Caco-2 (cell line): ENCODE measurements at regions not wholly inside any gene's neighbourhood (a gene's known extent, or its start where the extent isn't known, plus 50 kb on each side); places are given as distances from the start of the nearest gene placed in this dataset.

Experiments used
- BruUV-seq: library from RNA; stranded (reverse); fragments of 400-500 nt; replicated peaks from 2 replicates; lab custom pipeline; 2021; lab: Mats Ljungman, UMichigan
- CTCF ChIA-PET: fragments of 300-600 bp; sonication (Branson Sonifier 250); formaldehyde crosslinking; loops from one replicate; lab custom pipeline; 2022; ENCODE audit warnings: antibody characterized with exemption; lab: Charles Lee
- POLR2A ChIA-PET: fragments of 300-600 bp; sonication (Branson Sonifier 250); formaldehyde crosslinking; loops from one replicate; lab custom pipeline; 2022; ENCODE audit warnings: antibody characterized with exemption; lab: Charles Lee
- DNase-seq, 2 experiments: peaks; one replicate each; pipeline versions ENCODE4 v3.0.0 to v3.0.0-alpha.2; 2020 to 2022
- H3K27me3 ChIP-seq: replicated peaks from 2 replicates; pipeline ENCODE4 v1.6.0; 2011; ENCODE audit warnings: low read length; ENCODE audit not compliant: control insufficient read depth, insufficient read depth
- H3K36me3 ChIP-seq: 2 replicates; pipeline ENCODE4 v1.5.1; 2011; ENCODE audit warnings: low read length; ENCODE audit not compliant: control insufficient read depth, insufficient read depth
- H3K4me1 ChIP-seq: fragments of 250-450 bp; sonication (Bioruptor Pico); 2 replicates; pipeline ENCODE4 v1.5.1; 2020; ENCODE audit warnings: mild to moderate bottlenecking
- H3K4me3 ChIP-seq: 2 replicates; pipeline ENCODE4 v1.5.1; 2011; ENCODE audit warnings: low read depth, mild to moderate bottlenecking, control low read depth, low read length
- H3K9me3 ChIP-seq: fragments of 250-450 bp; sonication (Bioruptor Pico); 2 replicates; pipeline ENCODE4 v1.5.1; 2020; ENCODE audit warnings: mild to moderate bottlenecking, moderate library complexity
- H3K27ac Mint-ChIP-seq: one replicate; pipeline ENCODE4 v1.8.0; 2022; ENCODE audit warnings: mixed read lengths; ENCODE audit not compliant: unreplicated experiment
- H3K27me3 Mint-ChIP-seq: one replicate; pipeline ENCODE4 v1.8.0; 2022; ENCODE audit warnings: mixed read lengths; ENCODE audit not compliant: insufficient read depth, unreplicated experiment
- H3K36me3 Mint-ChIP-seq: one replicate; pipeline ENCODE4 v1.8.0; 2022; ENCODE audit warnings: mild to moderate bottlenecking, mixed read lengths; ENCODE audit not compliant: insufficient read depth, unreplicated experiment
- H3K4me1 Mint-ChIP-seq: one replicate; pipeline ENCODE4 v1.8.0; 2022; ENCODE audit warnings: low read depth, mixed read lengths; ENCODE audit not compliant: unreplicated experiment
- H3K4me3 Mint-ChIP-seq: one replicate; pipeline ENCODE4 v1.8.0; 2022; ENCODE audit warnings: mild to moderate bottlenecking, moderate library complexity, mixed read lengths; ENCODE audit not compliant: unreplicated experiment
- H3K9me3 Mint-ChIP-seq: one replicate; pipeline ENCODE4 v1.8.0; 2022; ENCODE audit warnings: mixed read lengths; ENCODE audit not compliant: unreplicated experiment
- CTCF ChIP-seq, 2 experiments: fragments of 200-600 bp in 1 of 2; IDR thresholded peaks; 1 replicate in 1 of 2; 2 replicates in 1 of 2; pipeline versions ENCODE4 v1.5.1 to v1.8.0; 2011 to 2022; ENCODE audit warnings: antibody characterized with exemption in 1 of 2, control low read depth in 1 of 2, inconsistent platforms in 1 of 2, low read depth in 1 of 2, low read length in 1 of 2, mild to moderate bottlenecking in 1 of 2, moderate library complexity in 1 of 2; ENCODE audit not compliant: insufficient read depth in 1 of 2, severe bottlenecking in 1 of 2, unreplicated experiment in 1 of 2
- intact Hi-C: fragments of 100-400 bp; cut with micrococcal nuclease; formaldehyde crosslinking; loops from one replicate; pipeline ENCODE4 v1.10.0; 2022; ENCODE audit not compliant: unreplicated experiment

GRCh38 chr6:19427548-19427947 lies 409.6 kb upstream of the ID4 start:
- Histone ChIP-seq H3K36me3 (no peaks in the 10 kb centered on the region), H3K9me3 (no peaks in the 10 kb centered on the region), H3K4me1 (no peaks in the 10 kb centered on the region), H3K4me3 (no peak overlapping the region), H3K27me3 (no peaks in the 10 kb centered on the region)
- BruUV-seq, result no TSS peak
- Mint-ChIP-seq H3K9me3 (no peaks in the 10 kb centered on the region), H3K4me1 (no peaks in the 10 kb centered on the region), H3K4me3 (no peak overlapping the region), H3K27ac (no peak overlapping the region), H3K36me3 (no peaks in the 10 kb centered on the region), H3K27me3 (no peaks in the 10 kb centered on the region)
- intact Hi-C loops, result no loop called here
- no peak for TF ChIP-seq CTCF (IDR thresholded peaks at IDR 0.05; ENCODE audit: insufficient read depth in 1 of 2, low read depth in 1 of 2, low read length in 1 of 2, severe bottlenecking in 1 of 2, unreplicated experiment in 1 of 2)
- ChIA-PET CTCF (no interaction called here), POLR2A (no interaction called here)
- DNase-seq, result no peak

- Histone ChIP-seq H3K36me3 (no peaks in the 10 kb centered on the region), H3K4me1 (no peaks in the 10 kb centered on the region), H3K27me3 (no peaks in the 10 kb centered on the region), H3K9me3 (no peaks in the 10 kb centered on the region), H3K4me3 (no peak overlapping the region)
- TF ChIP-seq CTCF (IDR thresholded peaks at IDR 0.05; ENCODE audit: insufficient read depth in 1 of 2, low read depth in 1 of 2, low read length in 1 of 2, severe bottlenecking in 1 of 2, unreplicated experiment in 1 of 2), result no peak
- Mint-ChIP-seq H3K4me1 (no peaks in the 10 kb centered on the region), H3K9me3 (peaks cover 9% of the 10 kb centered on the region), H3K27me3 (peaks cover 6% of the 10 kb centered on the region), H3K36me3 (no peaks in the 10 kb centered on the region), H3K27ac (no peak overlapping the region), H3K4me3 (no peak overlapping the region)
- POLR2A ChIA-PET, result no interaction called here
- no peak for DNase-seq
- CTCF ChIA-PET, result no interaction called here
- intact Hi-C loops, result no loop called here
- BruUV-seq, result no TSS peak
These were observed 404.1 kb upstream of the ID4 start for GRCh38 chr6:19432966-19433498.

- no peaks in the 10 kb centered on the region for H3K36me3 Mint-ChIP-seq
- H3K27ac Mint-ChIP-seq, result no peak overlapping the region
- H3K4me3 Mint-ChIP-seq, result no peak overlapping the region
- Histone ChIP-seq H3K36me3 (no peaks in the 10 kb centered on the region), H3K4me3 (no peak overlapping the region), H3K4me1 (no peaks in the 10 kb centered on the region), H3K9me3 (no peaks in the 10 kb centered on the region), H3K27me3 (no peaks in the 10 kb centered on the region)
- CTCF ChIA-PET, result no interaction called here
- BruUV-seq, result no TSS peak
- peaks cover 9% of the 10 kb centered on the region for H3K9me3 Mint-ChIP-seq
- intact Hi-C loops, result no loop called here
- TF ChIP-seq CTCF (IDR thresholded peaks at IDR 0.05; ENCODE audit: insufficient read depth in 1 of 2, low read depth in 1 of 2, low read length in 1 of 2, severe bottlenecking in 1 of 2, unreplicated experiment in 1 of 2), result no peak
- no peaks in the 10 kb centered on the region for H3K4me1 Mint-ChIP-seq
- POLR2A ChIA-PET, result no interaction called here
- peaks cover 6% of the 10 kb centered on the region for H3K27me3 Mint-ChIP-seq
- DNase-seq, result no peak
These were observed 403.1 kb upstream of the ID4 start for GRCh38 chr6:19434065-19434464.
